ENCODE measurements at regions not wholly inside any gene's neighbourhood (a gene's known extent, or its start where the extent isn't known, plus 50 kb on each side); places are given as distances from the start of the nearest gene placed in this dataset.

DNA sequence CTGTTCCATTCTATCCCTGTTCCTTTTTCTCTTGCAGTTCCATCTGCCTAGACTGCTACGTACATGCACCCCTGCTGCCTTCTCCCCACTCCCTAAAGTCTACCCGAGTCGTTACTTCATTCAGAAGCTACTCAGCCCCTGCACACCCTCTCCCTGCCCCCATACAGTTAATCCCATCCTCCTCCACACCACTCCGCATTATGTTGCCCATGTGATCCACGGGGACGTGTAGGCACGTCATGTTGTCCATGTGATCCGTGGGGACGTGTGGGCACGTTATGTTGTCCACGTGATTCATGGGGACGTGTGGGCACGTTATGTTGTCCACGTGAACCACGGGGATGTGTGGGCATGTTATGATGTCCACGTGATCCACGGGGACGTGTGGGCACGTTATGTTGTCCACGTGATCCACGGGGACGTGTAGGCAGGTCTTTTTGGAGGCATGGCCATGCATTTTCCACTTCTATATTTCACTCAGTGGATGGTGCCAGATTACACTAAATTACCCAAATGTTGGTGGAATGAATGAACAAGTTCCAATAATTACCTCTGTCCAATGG lies 299.5 kb downstream of the DCDC2C start:
- TF ChIP-seq, protein P1, sequence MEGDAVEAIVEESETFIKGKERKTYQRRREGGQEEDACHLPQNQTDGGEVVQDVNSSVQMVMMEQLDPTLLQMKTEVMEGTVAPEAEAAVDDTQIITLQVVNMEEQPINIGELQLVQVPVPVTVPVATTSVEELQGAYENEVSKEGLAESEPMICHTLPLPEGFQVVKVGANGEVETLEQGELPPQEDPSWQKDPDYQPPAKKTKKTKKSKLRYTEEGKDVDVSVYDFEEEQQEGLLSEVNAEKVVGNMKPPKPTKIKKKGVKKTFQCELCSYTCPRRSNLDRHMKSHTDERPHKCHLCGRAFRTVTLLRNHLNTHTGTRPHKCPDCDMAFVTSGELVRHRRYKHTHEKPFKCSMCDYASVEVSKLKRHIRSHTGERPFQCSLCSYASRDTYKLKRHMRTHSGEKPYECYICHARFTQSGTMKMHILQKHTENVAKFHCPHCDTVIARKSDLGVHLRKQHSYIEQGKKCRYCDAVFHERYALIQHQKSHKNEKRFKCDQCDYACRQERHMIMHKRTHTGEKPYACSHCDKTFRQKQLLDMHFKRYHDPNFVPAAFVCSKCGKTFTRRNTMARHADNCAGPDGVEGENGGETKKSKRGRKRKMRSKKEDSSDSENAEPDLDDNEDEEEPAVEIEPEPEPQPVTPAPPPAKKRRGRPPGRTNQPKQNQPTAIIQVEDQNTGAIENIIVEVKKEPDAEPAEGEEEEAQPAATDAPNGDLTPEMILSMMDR (IDR thresholded peaks at IDR 0.05; ENCODE audit: insufficient read depth, low read length, poor library complexity, severe bottlenecking): no peak
- TF ChIP-seq EZH2phosphoT487 (conservative IDR thresholded peaks at IDR 0.05; ENCODE audit: low read length): no peak
